ENCODE measurements at regions not wholly inside any gene's neighbourhood (a gene's known extent, or its start where the extent isn't known, plus 50 kb on each side); places are given as distances from the start of the nearest gene placed in this dataset.

DNA sequence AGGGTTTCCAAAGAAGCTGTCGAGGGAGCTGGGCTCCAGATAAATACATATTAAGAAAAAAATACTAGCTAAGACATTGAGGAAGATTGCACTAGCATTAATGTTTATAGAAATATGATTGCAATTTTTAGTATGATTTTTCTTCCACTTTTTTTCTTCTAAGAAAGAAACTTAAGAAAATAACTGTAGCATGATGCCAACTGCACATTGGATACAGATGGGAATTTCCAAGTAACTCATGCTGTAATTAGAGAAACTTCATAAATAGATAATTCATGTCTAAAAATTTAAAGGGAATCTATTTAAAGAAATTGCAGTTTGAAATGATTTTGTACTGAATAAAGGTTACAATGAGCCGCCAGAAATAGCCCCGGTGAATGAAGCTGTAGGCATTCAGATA lies 119.4 kb downstream of the POLR1F start (continued):
- TF ChIP-seq RORB (CRISPR knock-in tag; IDR thresholded peaks at IDR 0.05) = no peak
- no peak for TF ChIP-seq EMX1 (CRISPR knock-in tag; IDR thresholded peaks at IDR 0.05)
- TF ChIP-seq JUN (CRISPR knock-in tag; IDR thresholded peaks at IDR 0.05) = no peak

DNA sequence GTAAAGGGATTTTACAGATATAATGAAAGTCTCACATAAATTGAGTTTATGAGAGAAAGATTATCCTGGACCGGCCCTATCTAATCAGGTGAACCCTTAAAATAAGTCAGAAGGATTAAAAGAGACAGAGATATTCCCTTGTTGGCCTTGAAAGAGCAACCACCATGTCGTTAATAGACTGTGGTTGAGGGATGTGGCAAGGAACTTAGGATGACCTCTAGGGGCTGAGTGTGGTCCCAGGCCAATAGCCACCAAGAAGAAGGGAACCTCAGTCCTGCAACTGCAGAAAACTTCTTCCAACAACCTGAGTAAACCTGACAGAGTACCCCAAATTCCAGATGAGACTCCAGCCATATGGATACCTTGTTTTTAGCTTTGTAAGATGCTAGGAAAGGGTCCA lies 121.5 kb downstream of the POLR1F start:
- POLR2A ChIA-PET = no interaction called here
- Mint-ChIP-seq H3K27me3 (ENCODE audit: low read depth) (no peaks in the 10 kb centered on the region; the same call in 1 of the 2 replicates), H3K27ac (no peak overlapping the region), H3K4me3 (no peak overlapping the region), H3K4me1 (no peaks in the 10 kb centered on the region), H3K36me3 (no peaks in the 10 kb centered on the region), H3K9me3 (no peaks in the 10 kb centered on the region)
- TF ChIP-seq JAZF1 (CRISPR knock-in tag; IDR thresholded peaks at IDR 0.05) (no peak), ETV6 (CRISPR knock-in tag; IDR thresholded peaks at IDR 0.05) (no peak), GABPB1 (CRISPR knock-in tag; IDR thresholded peaks at IDR 0.05) (no peak), ZBTB21 (CRISPR knock-in tag; IDR thresholded peaks at IDR 0.05; ENCODE audit: borderline replicate concordance) (no peak), FOXK1 (CRISPR knock-in tag; IDR thresholded peaks at IDR 0.05) (no peak), OVOL2 (CRISPR knock-in tag; IDR thresholded peaks at IDR 0.05; ENCODE audit: borderline replicate concordance) (no peak), NFATC4 (CRISPR knock-in tag; IDR thresholded peaks at IDR 0.05) (no peak), HMGA2 (CRISPR knock-in tag; IDR thresholded peaks at IDR 0.05) (no peak), PRRX2 (CRISPR knock-in tag; IDR thresholded peaks at IDR 0.05) (no peak), SP1 (CRISPR knock-in tag; conservative IDR thresholded peaks at IDR 0.05) (no peak)
- TF ChIP-seq, protein P1, sequence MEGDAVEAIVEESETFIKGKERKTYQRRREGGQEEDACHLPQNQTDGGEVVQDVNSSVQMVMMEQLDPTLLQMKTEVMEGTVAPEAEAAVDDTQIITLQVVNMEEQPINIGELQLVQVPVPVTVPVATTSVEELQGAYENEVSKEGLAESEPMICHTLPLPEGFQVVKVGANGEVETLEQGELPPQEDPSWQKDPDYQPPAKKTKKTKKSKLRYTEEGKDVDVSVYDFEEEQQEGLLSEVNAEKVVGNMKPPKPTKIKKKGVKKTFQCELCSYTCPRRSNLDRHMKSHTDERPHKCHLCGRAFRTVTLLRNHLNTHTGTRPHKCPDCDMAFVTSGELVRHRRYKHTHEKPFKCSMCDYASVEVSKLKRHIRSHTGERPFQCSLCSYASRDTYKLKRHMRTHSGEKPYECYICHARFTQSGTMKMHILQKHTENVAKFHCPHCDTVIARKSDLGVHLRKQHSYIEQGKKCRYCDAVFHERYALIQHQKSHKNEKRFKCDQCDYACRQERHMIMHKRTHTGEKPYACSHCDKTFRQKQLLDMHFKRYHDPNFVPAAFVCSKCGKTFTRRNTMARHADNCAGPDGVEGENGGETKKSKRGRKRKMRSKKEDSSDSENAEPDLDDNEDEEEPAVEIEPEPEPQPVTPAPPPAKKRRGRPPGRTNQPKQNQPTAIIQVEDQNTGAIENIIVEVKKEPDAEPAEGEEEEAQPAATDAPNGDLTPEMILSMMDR (IDR thresholded peaks at IDR 0.05) = no peak
- TF ChIP-seq, protein P2, sequence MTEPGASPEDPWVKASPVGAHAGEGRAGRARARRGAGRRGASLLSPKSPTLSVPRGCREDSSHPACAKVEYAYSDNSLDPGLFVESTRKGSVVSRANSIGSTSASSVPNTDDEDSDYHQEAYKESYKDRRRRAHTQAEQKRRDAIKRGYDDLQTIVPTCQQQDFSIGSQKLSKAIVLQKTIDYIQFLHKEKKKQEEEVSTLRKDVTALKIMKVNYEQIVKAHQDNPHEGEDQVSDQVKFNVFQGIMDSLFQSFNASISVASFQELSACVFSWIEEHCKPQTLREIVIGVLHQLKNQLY (CRISPR knock-in tag; IDR thresholded peaks at IDR 0.05) = no peak
- TF ChIP-seq, protein P3, sequence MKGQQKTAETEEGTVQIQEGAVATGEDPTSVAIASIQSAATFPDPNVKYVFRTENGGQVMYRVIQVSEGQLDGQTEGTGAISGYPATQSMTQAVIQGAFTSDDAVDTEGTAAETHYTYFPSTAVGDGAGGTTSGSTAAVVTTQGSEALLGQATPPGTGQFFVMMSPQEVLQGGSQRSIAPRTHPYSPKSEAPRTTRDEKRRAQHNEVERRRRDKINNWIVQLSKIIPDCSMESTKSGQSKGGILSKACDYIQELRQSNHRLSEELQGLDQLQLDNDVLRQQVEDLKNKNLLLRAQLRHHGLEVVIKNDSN (CRISPR knock-in tag; IDR thresholded peaks at IDR 0.05) = no peak
- TF ChIP-seq, protein P4, sequence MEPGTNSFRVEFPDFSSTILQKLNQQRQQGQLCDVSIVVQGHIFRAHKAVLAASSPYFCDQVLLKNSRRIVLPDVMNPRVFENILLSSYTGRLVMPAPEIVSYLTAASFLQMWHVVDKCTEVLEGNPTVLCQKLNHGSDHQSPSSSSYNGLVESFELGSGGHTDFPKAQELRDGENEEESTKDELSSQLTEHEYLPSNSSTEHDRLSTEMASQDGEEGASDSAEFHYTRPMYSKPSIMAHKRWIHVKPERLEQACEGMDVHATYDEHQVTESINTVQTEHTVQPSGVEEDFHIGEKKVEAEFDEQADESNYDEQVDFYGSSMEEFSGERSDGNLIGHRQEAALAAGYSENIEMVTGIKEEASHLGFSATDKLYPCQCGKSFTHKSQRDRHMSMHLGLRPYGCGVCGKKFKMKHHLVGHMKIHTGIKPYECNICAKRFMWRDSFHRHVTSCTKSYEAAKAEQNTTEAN (CRISPR knock-in tag; IDR thresholded peaks at IDR 0.05) = no peak
- TF ChIP-seq, protein P5, sequence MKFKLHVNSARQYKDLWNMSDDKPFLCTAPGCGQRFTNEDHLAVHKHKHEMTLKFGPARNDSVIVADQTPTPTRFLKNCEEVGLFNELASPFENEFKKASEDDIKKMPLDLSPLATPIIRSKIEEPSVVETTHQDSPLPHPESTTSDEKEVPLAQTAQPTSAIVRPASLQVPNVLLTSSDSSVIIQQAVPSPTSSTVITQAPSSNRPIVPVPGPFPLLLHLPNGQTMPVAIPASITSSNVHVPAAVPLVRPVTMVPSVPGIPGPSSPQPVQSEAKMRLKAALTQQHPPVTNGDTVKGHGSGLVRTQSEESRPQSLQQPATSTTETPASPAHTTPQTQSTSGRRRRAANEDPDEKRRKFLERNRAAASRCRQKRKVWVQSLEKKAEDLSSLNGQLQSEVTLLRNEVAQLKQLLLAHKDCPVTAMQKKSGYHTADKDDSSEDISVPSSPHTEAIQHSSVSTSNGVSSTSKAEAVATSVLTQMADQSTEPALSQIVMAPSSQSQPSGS (CRISPR knock-in tag; IDR thresholded peaks at IDR 0.05; ENCODE audit: borderline replicate concordance, low read depth) = no peak
- TF ChIP-seq, protein P6, sequence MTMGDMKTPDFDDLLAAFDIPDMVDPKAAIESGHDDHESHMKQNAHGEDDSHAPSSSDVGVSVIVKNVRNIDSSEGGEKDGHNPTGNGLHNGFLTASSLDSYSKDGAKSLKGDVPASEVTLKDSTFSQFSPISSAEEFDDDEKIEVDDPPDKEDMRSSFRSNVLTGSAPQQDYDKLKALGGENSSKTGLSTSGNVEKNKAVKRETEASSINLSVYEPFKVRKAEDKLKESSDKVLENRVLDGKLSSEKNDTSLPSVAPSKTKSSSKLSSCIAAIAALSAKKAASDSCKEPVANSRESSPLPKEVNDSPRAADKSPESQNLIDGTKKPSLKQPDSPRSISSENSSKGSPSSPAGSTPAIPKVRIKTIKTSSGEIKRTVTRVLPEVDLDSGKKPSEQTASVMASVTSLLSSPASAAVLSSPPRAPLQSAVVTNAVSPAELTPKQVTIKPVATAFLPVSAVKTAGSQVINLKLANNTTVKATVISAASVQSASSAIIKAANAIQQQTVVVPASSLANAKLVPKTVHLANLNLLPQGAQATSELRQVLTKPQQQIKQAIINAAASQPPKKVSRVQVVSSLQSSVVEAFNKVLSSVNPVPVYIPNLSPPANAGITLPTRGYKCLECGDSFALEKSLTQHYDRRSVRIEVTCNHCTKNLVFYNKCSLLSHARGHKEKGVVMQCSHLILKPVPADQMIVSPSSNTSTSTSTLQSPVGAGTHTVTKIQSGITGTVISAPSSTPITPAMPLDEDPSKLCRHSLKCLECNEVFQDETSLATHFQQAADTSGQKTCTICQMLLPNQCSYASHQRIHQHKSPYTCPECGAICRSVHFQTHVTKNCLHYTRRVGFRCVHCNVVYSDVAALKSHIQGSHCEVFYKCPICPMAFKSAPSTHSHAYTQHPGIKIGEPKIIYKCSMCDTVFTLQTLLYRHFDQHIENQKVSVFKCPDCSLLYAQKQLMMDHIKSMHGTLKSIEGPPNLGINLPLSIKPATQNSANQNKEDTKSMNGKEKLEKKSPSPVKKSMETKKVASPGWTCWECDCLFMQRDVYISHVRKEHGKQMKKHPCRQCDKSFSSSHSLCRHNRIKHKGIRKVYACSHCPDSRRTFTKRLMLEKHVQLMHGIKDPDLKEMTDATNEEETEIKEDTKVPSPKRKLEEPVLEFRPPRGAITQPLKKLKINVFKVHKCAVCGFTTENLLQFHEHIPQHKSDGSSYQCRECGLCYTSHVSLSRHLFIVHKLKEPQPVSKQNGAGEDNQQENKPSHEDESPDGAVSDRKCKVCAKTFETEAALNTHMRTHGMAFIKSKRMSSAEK (CRISPR knock-in tag; IDR thresholded peaks at IDR 0.05; ENCODE audit: borderline replicate concordance) = no peak
- TF ChIP-seq, protein P7, sequence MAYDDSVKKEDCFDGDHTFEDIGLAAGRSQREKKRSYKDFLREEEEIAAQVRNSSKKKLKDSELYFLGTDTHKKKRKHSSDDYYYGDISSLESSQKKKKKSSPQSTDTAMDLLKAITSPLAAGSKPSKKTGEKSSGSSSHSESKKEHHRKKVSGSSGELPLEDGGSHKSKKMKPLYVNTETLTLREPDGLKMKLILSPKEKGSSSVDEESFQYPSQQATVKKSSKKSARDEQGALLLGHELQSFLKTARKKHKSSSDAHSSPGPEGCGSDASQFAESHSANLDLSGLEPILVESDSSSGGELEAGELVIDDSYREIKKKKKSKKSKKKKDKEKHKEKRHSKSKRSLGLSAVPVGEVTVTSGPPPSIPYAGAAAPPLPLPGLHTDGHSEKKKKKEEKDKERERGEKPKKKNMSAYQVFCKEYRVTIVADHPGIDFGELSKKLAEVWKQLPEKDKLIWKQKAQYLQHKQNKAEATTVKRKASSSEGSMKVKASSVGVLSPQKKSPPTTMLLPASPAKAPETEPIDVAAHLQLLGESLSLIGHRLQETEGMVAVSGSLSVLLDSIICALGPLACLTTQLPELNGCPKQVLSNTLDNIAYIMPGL (CRISPR knock-in tag; IDR thresholded peaks at IDR 0.05) = no peak
- TF ChIP-seq, protein P8, sequence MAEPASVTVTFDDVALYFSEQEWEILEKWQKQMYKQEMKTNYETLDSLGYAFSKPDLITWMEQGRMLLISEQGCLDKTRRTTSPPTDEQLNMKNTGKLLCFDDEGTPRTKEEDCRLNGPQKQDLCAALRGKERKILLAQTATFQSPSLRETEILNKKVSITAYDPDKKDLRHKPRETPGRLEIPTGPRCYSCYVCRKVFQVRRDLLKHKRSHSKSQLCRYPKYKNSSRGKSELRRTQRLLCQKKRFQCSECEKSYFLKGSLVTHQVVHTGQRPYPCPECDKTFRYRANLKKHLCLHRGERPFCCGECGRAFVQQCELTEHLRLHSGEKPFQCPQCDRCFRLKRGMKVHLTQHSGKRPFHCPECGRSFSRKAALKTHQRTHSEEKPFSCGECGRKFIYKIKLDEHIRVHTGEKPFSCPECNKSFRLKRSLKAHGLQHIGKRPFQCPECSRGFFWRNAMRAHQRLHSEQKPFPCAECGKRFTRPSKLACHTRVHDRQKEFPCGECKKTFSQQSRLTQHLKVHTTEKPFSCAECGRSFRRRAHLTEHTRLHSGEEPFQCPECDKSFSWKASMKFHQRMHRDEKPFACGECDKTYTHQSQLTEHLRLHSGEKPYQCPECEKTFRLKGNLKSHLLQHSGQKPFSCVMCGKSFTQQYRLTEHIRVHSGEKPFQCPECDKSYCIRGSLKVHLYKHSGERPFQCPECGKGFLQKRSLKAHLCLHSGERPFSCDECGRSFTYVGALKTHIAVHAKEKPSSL (CRISPR knock-in tag; conservative IDR thresholded peaks at IDR 0.05) = no peak
- DNase-seq (ENCODE audit: low spot score) = peak; percentile 29
- CTCF ChIA-PET = no interaction called here
- peak; percentile 100 for ATAC-seq
